ENCODE measurements at regions not wholly inside any gene's neighbourhood (a gene's known extent, or its start where the extent isn't known, plus 50 kb on each side); places are given as distances from the start of the nearest gene placed in this dataset.
"Not testable (repeated sequence)": the region's sequence is repeated elsewhere in the genome, so short reads cannot be mapped to it uniquely, and the experiment has no call there.

GRCh38 chrY:12212394-12212793 lies 488.6 kb upstream of the USP9Y start:
- no peak for DNase-seq

- DNase-seq = no peak
Measured at GRCh38 chrY:12215564-12216022, 485.4 kb upstream of the USP9Y start.

GRCh38 chrY:12230921-12231320 lies 470.1 kb upstream of the USP9Y start:
- DNase-seq = no peak

GRCh38 chrY:12236399-12236798 lies 464.6 kb upstream of the USP9Y start:
- no peak for DNase-seq

- DNase-seq = not testable (repeated sequence)
Measured at GRCh38 chrY:12240326-12240725, 460.7 kb upstream of the USP9Y start.

- DNase-seq = no peak
Measured at GRCh38 chrY:12244146-12244545, 456.9 kb upstream of the USP9Y start.

GRCh38 chrY:12253756-12254155 lies 447.3 kb upstream of the USP9Y start:
- DNase-seq = no peak

- no peak for DNase-seq
Measured at GRCh38 chrY:12271162-12271561, 429.9 kb upstream of the USP9Y start.

- DNase-seq = no peak
Measured at GRCh38 chrY:12285608-12286007, 415.4 kb upstream of the USP9Y start.

- DNase-seq = no peak
Measured at GRCh38 chrY:12288919-12289318, 412.1 kb upstream of the USP9Y start.

GRCh38 chrY:12289415-12289814 lies 411.6 kb upstream of the USP9Y start:
- DNase-seq = no peak

GRCh38 chrY:12292542-12292941 lies 408.5 kb upstream of the USP9Y start:
- DNase-seq = no peak

GRCh38 chrY:12296460-12296859 lies 404.6 kb upstream of the USP9Y start:
- no peak for DNase-seq

GRCh38 chrY:12299796-12300195 lies 401.2 kb upstream of the USP9Y start:
- DNase-seq = not testable (repeated sequence)

GRCh38 chrY:12303464-12303863 lies 397.6 kb upstream of the USP9Y start:
- no peak for DNase-seq

- no peak for DNase-seq
Measured at GRCh38 chrY:12305456-12305855, 395.6 kb upstream of the USP9Y start.

- DNase-seq = no peak
Measured at GRCh38 chrY:12309212-12309611, 391.8 kb upstream of the USP9Y start.

GRCh38 chrY:12310832-12311231 lies 390.2 kb upstream of the USP9Y start:
- no peak for DNase-seq

GRCh38 chrY:12327751-12328150 lies 373.3 kb upstream of the USP9Y start:
- no peak for DNase-seq

- not testable (repeated sequence) for DNase-seq
Measured at GRCh38 chrY:12331917-12332316, 369.1 kb upstream of the USP9Y start.

- no peak for DNase-seq
Measured at GRCh38 chrY:12343211-12343610, 357.8 kb upstream of the USP9Y start.

- DNase-seq = no peak
Measured at GRCh38 chrY:12348181-12348580, 352.9 kb upstream of the USP9Y start.

GRCh38 chrY:12357204-12357603 lies 343.8 kb upstream of the USP9Y start:
- DNase-seq = no peak

GRCh38 chrY:12357655-12358054 lies 343.4 kb upstream of the USP9Y start:
- DNase-seq = no peak

- DNase-seq = no peak
Measured at GRCh38 chrY:12358337-12358736, 342.7 kb upstream of the USP9Y start.

GRCh38 chrY:12359867-12360266 lies 341.2 kb upstream of the USP9Y start:
- DNase-seq = no peak

Data from eye (tissue), 1 donor.